ENCODE measurements at regions not wholly inside any gene's neighbourhood (a gene's known extent, or its start where the extent isn't known, plus 50 kb on each side); places are given as distances from the start of the nearest gene placed in this dataset.

DNA sequence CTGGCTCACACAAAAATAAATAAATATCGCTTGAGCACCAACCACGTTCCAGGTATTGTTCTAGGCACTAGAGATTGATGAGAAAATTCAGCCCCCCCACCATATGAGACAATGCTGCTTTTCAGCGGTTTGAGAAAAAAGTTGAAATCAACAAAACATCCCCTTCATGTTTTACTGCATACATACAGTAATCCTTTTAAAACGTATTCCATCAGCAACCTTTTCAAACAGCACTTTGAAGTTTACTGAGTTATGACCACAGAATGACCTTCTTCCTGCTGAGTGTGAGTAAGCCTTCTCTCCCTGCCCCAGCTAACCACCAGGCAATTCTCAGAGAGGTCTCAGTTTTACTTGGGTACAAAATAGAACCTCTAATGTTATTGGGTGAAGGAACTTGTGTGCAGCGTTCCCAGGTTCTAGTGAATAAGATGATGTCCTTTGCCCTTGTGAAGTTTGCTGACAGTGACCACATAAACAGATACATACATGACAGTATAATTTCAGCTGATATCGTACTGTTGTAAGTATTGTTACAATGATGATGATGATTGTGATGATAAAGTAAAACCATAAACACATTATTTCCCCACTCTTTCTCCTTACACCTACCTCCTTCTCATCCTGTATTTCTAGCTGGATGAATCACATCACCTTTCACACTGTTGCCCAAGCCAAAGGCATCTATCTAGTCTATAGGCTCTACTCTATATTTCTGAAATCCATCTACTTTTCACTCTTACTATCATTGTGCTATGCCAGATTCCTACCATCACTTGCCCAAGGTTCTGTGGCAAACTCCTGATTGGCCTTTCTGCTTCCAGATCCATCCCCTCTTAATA lies 124.4 kb upstream of the KRR1 start (continued):
- TF ChIP-seq JUNB (CRISPR knock-in tag; IDR thresholded peaks at IDR 0.05; ENCODE audit: borderline replicate concordance) (no peak), REL (CRISPR knock-in tag; conservative IDR thresholded peaks at IDR 0.05) (no peak), ZNF891 (CRISPR knock-in tag; IDR thresholded peaks at IDR 0.05) (no peak), KLF15 (CRISPR knock-in tag; IDR thresholded peaks at IDR 0.05; ENCODE audit: borderline replicate concordance) (no peak), NKX3-1 (CRISPR knock-in tag; IDR thresholded peaks at IDR 0.05) (no peak), ARID3A (IDR thresholded peaks at IDR 0.05; ENCODE audit: low read depth, low read length) (peak; percentile 74; the same call in 1 of the 2 replicates), TFE3 (CRISPR knock-in tag; IDR thresholded peaks at IDR 0.05) (0 out of 2 replicates have a peak, but pooled peaks have one; percentile 64), ZNF839 (CRISPR knock-in tag; IDR thresholded peaks at IDR 0.05; ENCODE audit: borderline replicate concordance) (no peak), SAFB2 (CRISPR knock-in tag; IDR thresholded peaks at IDR 0.05; ENCODE audit: borderline replicate concordance, low read depth) (no peak), HDAC6 (IDR thresholded peaks at IDR 0.05; ENCODE audit: low read depth, low read length) (no peak), NR2F1 (CRISPR knock-in tag; IDR thresholded peaks at IDR 0.05) (peak; percentile 65 to 92), ZNF784 (CRISPR knock-in tag; IDR thresholded peaks at IDR 0.05; ENCODE audit: borderline replicate concordance) (no peak), NFIC (IDR thresholded peaks at IDR 0.05; ENCODE audit: low read length) (peak; percentile 87; the same call in 1 of the 2 replicates), MEIS2 (CRISPR knock-in tag; IDR thresholded peaks at IDR 0.05) (no peak), ZFX (CRISPR knock-in tag; IDR thresholded peaks at IDR 0.05; ENCODE audit: low read depth) (no peak), HOXA3 (CRISPR knock-in tag; IDR thresholded peaks at IDR 0.05) (peak; percentile 31; the same call in 1 of the 2 replicates), HOXA9 (CRISPR knock-in tag; IDR thresholded peaks at IDR 0.05; ENCODE audit: borderline replicate concordance) (no peak), ZBTB4 (CRISPR knock-in tag; IDR thresholded peaks at IDR 0.05; ENCODE audit: borderline replicate concordance) (no peak)
- TF ChIP-seq, protein P1, sequence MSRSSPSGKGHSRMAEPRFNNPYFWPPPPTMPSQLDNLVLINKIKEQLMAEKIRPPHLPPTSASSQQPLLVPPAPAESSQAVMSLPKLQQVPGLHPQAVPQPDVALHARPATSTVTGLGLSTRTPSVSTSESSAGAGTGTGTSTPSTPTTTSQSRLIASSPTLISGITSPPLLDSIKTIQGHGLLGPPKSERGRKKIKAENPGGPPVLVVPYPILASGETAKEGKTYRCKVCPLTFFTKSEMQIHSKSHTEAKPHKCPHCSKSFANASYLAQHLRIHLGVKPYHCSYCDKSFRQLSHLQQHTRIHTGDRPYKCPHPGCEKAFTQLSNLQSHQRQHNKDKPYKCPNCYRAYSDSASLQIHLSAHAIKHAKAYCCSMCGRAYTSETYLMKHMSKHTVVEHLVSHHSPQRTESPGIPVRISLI (CRISPR knock-in tag; IDR thresholded peaks at IDR 0.05; ENCODE audit: borderline replicate concordance): peak; percentile 92
